HG03469 (cell line): ENCODE measurements at regions not wholly inside any gene's neighbourhood (a gene's known extent, or its start where the extent isn't known, plus 50 kb on each side); places are given as distances from the start of the nearest gene placed in this dataset.
"Not testable (repeated sequence)": the region's sequence is repeated elsewhere in the genome, so short reads cannot be mapped to it uniquely, and the experiment has no call there.

Experiments
- ATAC-seq: cut with Tn5 transposase; IDR thresholded peaks from one replicate; pipeline ENCODE4 v1.9.1; 2021; ENCODE audit warnings: mild to moderate bottlenecking, moderate library complexity, moderate number of reproducible peaks; ENCODE audit not compliant: unreplicated experiment

DNA sequence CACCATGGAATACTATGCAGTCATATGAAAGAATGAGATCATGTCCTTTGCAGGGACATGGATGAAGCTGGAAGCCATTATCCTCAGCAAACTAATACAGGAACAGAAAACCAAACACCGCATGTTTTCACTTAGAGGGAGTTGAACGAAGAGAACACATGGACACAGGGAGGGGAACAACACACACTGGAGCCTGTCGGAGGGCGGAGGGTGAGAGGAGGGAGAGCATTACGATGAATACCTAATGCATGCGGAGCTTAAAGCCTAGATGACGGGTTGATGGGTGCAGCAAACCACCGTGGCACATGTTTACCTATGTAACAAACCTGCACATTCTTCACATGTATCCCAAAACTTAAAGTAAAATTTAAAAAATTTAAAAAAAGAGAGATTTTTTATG is 191.0 kb upstream of the PRSS58 start:
- not testable (repeated sequence) for ATAC-seq

DNA sequence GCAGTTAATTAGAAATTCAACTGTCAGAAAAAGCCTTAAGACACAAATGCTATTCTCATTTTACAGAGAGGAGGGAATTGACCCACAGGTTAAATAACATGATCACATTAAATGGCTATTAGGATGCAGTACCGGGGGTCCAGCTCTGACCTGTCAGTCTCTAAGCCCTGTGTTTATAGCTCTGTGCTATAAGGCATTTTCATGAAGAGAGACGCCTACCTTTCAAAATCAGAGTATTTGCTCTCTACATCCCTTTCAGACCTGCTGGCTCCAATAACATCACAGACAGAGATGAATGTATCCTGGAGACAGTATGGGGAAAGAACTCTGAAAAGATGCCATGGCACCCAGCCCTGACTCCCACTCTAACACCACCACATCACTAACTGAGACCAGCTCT is 189.9 kb upstream of the PRSS58 start:
- no peak for ATAC-seq

GRCh38 chr7:142445019-142445686 is 187.3 kb upstream of the PRSS58 start:
- no peak for ATAC-seq

DNA sequence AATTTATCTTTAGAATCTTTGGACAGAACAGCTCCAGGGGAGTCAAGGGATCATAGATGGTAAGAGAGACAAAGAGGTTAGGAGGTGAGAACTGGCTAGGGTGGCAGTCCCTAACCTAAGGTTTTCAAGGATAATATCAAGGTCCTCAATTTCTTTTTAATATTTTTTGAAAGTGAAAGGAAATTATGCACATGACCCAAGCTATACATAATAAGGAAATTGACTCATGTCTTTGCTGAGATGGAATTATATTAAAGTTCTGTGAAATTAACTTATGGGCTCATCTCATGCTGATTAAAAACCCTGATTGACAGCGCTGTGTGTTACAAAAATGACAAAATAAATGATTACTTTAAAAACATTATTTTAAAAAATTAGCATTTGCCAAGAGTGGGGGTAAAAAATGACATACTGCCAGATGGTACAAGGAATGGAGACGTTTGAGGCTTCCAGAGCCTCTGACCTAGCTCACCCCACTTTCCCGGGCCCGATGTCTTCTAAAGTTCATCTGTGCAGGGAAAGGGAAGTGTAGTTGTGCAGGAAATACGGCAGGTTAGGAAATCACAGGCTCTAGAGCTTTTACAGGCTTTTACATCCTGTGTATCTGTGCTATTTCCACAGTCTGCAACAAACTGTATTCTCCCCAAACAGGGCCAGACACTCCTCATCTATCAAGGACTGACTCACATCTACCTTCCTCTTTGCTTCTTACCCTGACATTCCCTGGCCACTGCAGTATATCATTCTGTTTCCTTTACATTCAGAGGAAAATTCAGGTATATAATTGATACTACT is 185.6 kb upstream of the PRSS58 start:
- ATAC-seq = no peak

- ATAC-seq = no peak
Measured at GRCh38 chr7:142442396-142442795, 184.5 kb upstream of the PRSS58 start.

GRCh38 chr7:142440906-142441411 is 183.1 kb upstream of the PRSS58 start:
- no peak for ATAC-seq

- ATAC-seq = no peak
Measured at GRCh38 chr7:142440219-142440905, 182.5 kb upstream of the PRSS58 start.

- no peak for ATAC-seq
Measured at GRCh38 chr7:142439739-142440138, 181.9 kb upstream of the PRSS58 start.

- ATAC-seq = no peak
Measured at GRCh38 chr7:142438923-142439515, 181.2 kb upstream of the PRSS58 start.

- no peak for ATAC-seq
Measured at GRCh38 chr7:142438235-142438922, 180.5 kb upstream of the PRSS58 start.

GRCh38 chr7:142437741-142438140 is 179.9 kb upstream of the PRSS58 start:
- no peak for ATAC-seq

GRCh38 chr7:142436601-142437000 is 178.7 kb upstream of the PRSS58 start:
- ATAC-seq = no peak

DNA sequence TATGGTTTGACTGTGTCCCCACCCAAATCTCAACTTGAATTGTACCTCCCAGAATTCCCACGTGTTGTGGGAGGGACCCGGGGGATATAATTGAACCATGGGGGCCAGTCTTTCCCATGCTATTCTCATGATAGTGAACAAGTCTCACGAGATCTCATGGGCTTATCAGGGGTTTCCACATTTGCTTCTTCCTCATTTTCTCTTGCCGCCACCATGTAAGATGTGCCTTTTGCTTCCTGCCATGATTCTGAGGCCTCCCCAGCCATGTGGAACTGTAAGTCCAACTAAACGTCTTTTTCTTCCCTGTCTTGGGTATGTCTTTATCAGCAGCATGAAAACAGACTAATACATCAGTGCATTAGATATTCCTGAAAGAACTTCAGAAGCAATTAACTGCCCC is 177.7 kb upstream of the PRSS58 start:
- not testable (repeated sequence) for ATAC-seq

DNA sequence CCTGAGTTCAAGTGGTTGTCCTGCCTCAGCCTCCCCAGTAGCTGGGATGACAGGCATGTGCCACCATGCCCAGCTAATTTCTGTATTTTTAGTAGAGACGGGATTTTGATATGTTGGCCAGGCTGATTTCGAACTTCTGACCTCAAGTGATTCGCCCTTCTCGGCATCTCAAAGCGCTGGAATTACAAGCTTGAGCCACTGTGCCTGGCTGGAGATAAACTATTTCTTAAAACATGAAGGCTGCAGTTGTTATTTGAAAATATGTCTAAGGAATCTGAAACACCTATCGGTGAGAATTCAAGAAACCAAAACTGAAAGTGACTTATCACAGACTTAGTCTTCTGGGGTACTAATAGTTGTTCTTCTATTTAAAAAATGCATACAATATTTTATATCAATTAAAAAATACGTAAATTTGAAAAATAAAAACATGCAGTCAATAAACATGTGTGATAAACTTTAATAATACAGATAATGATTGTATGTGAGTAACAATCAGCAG is 176.9 kb upstream of the PRSS58 start:
- no peak for ATAC-seq

DNA sequence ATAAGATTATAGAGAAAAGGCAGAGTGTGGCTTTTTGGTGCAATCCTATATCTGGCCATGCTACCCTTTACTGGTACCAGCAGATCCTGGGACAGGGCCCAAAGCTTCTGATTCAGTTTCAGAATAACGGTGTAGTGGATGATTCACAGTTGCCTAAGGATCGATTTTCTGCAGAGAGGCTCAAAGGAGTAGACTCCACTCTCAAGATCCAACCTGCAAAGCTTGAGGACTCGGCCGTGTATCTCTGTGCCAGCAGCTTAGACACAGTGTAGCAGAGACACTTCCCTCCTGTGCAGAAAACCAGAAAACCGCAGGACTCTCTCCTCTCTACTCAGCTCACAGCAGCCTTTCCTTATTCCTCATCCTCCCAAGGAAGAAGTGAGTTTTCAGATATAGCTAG is 176.3 kb upstream of the PRSS58 start:
- ATAC-seq = not testable (repeated sequence)

DNA sequence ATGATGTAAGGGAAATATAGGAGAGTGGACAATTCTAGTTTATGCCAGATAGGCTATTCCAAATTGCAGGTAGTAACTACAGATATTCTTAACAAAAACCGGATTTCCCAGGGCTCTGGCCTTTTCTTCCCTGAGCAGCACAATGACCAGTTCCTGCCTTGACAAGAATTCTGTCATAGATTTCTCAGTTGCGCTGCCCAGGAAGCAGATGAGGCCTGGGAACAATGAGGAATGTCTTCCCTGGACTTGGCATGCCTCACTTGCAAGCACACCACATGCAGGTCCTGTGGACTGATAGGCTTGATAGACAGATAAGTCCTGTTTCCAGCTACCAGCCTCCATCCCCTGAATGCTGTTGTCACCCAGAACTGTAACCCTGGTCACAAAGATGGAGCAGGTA is 174.5 kb upstream of the PRSS58 start:
- ATAC-seq = no peak

DNA sequence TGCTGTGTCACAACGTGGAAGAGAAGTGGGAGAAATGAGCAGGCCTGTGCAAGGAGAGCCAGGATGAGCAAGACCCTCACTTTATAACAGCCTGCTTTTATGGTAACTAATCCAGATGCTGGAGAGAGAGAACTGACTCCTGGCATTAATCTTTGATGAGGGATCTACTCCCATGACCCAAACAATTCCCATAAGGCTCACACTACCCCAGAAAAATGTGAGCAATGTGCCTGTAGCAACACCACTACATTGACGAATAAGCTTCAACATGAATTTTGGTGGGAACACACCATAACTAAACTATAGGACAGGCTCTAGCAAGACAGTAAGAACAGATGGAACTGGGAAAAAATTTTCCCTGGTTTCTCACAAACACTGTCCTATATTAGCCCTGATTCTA is 173.6 kb upstream of the PRSS58 start:
- no peak for ATAC-seq

GRCh38 chr7:142428094-142428493 is 170.2 kb upstream of the PRSS58 start:
- no peak for ATAC-seq

DNA sequence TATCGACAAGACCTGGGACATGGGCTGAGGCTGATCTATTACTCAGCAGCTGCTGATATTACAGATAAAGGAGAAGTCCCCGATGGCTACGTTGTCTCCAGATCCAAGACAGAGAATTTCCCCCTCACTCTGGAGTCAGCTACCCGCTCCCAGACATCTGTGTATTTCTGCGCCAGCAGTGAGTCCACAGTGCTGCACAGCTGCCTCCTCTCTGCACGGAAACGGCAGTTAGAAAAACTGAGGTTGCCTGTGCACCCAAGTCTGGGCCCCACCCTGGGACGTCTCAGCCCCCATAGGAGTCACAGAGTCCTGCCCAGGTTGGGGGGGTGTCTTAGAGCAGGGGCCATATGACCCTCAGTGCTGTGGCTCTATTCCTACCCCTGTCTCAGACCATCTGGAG is 167.4 kb upstream of the PRSS58 start:
- ATAC-seq = no peak

DNA sequence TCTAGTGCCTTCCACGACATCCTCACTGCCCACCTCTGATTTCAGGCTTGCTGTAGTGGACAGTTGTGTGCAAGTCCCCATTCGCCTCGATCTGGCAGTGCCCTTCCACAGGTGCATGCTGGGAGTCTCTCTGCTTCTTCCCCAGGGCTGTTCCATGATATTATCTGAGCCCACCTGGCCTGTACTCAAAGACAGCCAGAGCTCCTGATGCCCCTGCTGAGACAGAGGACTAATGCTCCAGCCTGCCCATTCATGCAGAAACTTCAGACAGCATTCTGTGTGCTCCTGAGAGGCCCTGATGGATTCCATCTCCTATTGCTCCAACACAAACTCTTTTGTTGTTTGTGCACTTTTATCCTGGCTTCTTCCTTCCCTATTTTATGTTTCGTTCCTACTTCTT is 164.8 kb upstream of the PRSS58 start:
- no peak for ATAC-seq
